Endothelial cell of umbilical vein (primary cell): ENCODE measurements at regions not wholly inside any gene's neighbourhood (a gene's known extent, or its start where the extent isn't known, plus 50 kb on each side); places are given as distances from the start of the nearest gene placed in this dataset.

Experiments
- BruUV-seq: library from RNA; stranded (reverse); fragments of 400-500 nt; replicated peaks from 2 replicates; lab custom pipeline; 2021; lab: Mats Ljungman, UMichigan
- CTCF ChIA-PET: fragments of 300-600, 350-600 bp; sonication (Branson Sonifier 250); formaldehyde crosslinking; loops from one replicate; lab custom pipeline; 2021; ENCODE audit warnings: antibody characterized with exemption, inconsistent platforms; lab: Charles Lee
- POLR2A ChIA-PET: fragments of 300-600, 350-600 bp; sonication (Branson Sonifier 250); formaldehyde crosslinking; loops from one replicate; lab custom pipeline; 2021; ENCODE audit warnings: antibody characterized with exemption, inconsistent platforms; lab: Charles Lee
- DNase-seq: peaks from one replicate; pipeline ENCODE4 v3.0.0-alpha.2; 2011; ENCODE audit warnings: low read depth, low spot score
- FAIRE-seq: peaks from 2 replicates; lab custom pipeline; 2011; peaks lifted over from hg19 to GRCh38; lab: Jason Lieb, UNC
- H2AFZ ChIP-seq: 2 replicates; pipeline ENCODE4 v1.6.0; 2012; ENCODE audit warnings: low read depth, low read length, control low read depth, inconsistent platforms
- H3K27ac ChIP-seq: 2 replicates; pipeline ENCODE4 v1.5.1; 2011; ENCODE audit warnings: low read depth, mild to moderate bottlenecking, control low read depth, low read length, moderate library complexity; ENCODE audit not compliant: insufficient read depth
- H3K27me3 ChIP-seq, 2 experiments: 2 replicates each; pipeline versions ENCODE4 v1.6.0 to v1.6.1; 2011; ENCODE audit warnings: low read length in 2 of 2, mixed read lengths in 1 of 2; ENCODE audit not compliant: control insufficient read depth in 2 of 2, insufficient read depth in 2 of 2
- H3K36me3 ChIP-seq, 2 experiments: 2 replicates in 1 of 2; 3 replicates in 1 of 2; pipeline ENCODE4 v1.5.1; 2011; ENCODE audit warnings: low read length in 2 of 2, mild to moderate bottlenecking in 1 of 2, moderate library complexity in 1 of 2; ENCODE audit not compliant: control insufficient read depth in 2 of 2, insufficient read depth in 2 of 2; ENCODE audit errors: extremely low read depth in 1 of 2
- H3K4me1 ChIP-seq: 3 replicates; pipeline ENCODE4 v1.5.1; 2011; ENCODE audit warnings: mild to moderate bottlenecking, low read length; ENCODE audit not compliant: control insufficient read depth, insufficient read depth; ENCODE audit errors: extremely low read depth
- H3K4me2 ChIP-seq: 2 replicates; pipeline ENCODE4 v1.6.1; 2011; ENCODE audit warnings: low read length, control low read depth, mixed read lengths; ENCODE audit not compliant: insufficient read depth
- H3K4me3 ChIP-seq, 3 experiments: fragments of 200-600 bp in 1 of 3; sonication (generic), shearing (Covaris generic) in 1 of 3; replicated peaks in 1 of 3; 2 replicates each; pipeline ENCODE4 v1.5.1; 2011 to 2016; ENCODE audit warnings: control low read depth in 3 of 3, low read length in 3 of 3, mild to moderate bottlenecking in 2 of 3, inconsistent platforms in 1 of 3, low read depth in 1 of 3, moderate library complexity in 1 of 3; ENCODE audit not compliant: insufficient read depth in 1 of 3
- H3K79me2 ChIP-seq: 2 replicates; pipeline ENCODE4 v1.6.0; 2012; ENCODE audit warnings: low read length, inconsistent platforms; ENCODE audit not compliant: control insufficient read depth, insufficient read depth
- H3K9ac ChIP-seq: replicated peaks from 2 replicates; pipeline ENCODE3; 2011; ENCODE audit warnings: low read length, control low read depth; ENCODE audit not compliant: insufficient read depth; ENCODE audit errors: extremely low read depth
- H3K9me1 ChIP-seq: replicated peaks from 3 replicates; pipeline ENCODE4 v1.6.0; 2011; ENCODE audit warnings: mild to moderate bottlenecking, low read length; ENCODE audit not compliant: control insufficient read depth, insufficient read depth; ENCODE audit errors: extremely low read depth
- H3K9me3 ChIP-seq: replicated peaks from 2 replicates; pipeline ENCODE4 v1.5.1; 2012; ENCODE audit warnings: low read length, inconsistent platforms; ENCODE audit not compliant: control insufficient read depth, insufficient read depth
- H4K20me1 ChIP-seq: replicated peaks from 2 replicates; pipeline ENCODE3; 2011; ENCODE audit warnings: mild to moderate bottlenecking, low read length; ENCODE audit not compliant: control insufficient read depth, insufficient read depth; ENCODE audit errors: extremely low read depth
- EZH2 ChIP-seq: IDR thresholded peaks from 2 replicates; pipeline ENCODE4 v1.6.1; 2012; ENCODE audit warnings: borderline replicate concordance, low read depth, mild to moderate bottlenecking, moderate library complexity, low read length, inconsistent platforms; ENCODE audit not compliant: severe bottlenecking
- FOS ChIP-seq: IDR thresholded peaks from 2 replicates; pipeline ENCODE4 v1.6.1; 2011; ENCODE audit warnings: mild to moderate bottlenecking, low read length, moderate library complexity, borderline replicate concordance; ENCODE audit not compliant: insufficient read depth
- GATA2 ChIP-seq: IDR thresholded peaks from 2 replicates; pipeline ENCODE4 v1.7.0; 2011; ENCODE audit warnings: low read depth, mild to moderate bottlenecking, moderate library complexity, mixed read lengths, low read length; ENCODE audit not compliant: insufficient read length, insufficient read depth
- JUN ChIP-seq: IDR thresholded peaks from 2 replicates; pipeline ENCODE4 v1.6.1; 2011; ENCODE audit warnings: borderline replicate concordance, low read depth; ENCODE audit not compliant: insufficient read length, insufficient read depth
- MYC ChIP-seq: IDR thresholded peaks from one replicate; pipeline ENCODE4 v1.6.1; 2011; ENCODE audit warnings: mild to moderate bottlenecking, low read depth, low read length
- POLR2A ChIP-seq: IDR thresholded peaks from 2 replicates; pipeline ENCODE4 v1.6.1; 2012; ENCODE audit warnings: low read depth, mild to moderate bottlenecking, control low read depth, low read length
- POLR2AphosphoS5 ChIP-seq: IDR thresholded peaks from 2 replicates; pipeline ENCODE4 v1.6.1; 2012; ENCODE audit warnings: low read depth, mild to moderate bottlenecking, control low read depth, low read length, moderate library complexity; ENCODE audit not compliant: insufficient read depth
- dilution Hi-C: fragments of 300-500 bp; cut with MboI; formaldehyde crosslinking; loops from one replicate; pipeline ENCODE4 v1.15.0; 2019; ENCODE audit warnings: low sequenced_read_pairs; ENCODE audit not compliant: extremely low pct_ligation_motif_present
- intact Hi-C: fragments of 100-400 bp; cut with micrococcal nuclease; formaldehyde crosslinking; loops from one replicate; pipeline ENCODE4 v1.10.0; 2022
- TF ChIP-seq, protein P1 (sequence below): IDR thresholded peaks from 2 replicates; pipeline ENCODE4 v1.6.1; 2011; ENCODE audit not compliant: insufficient read depth, insufficient read length
- TF ChIP-seq, protein P2 (sequence below), 2 donors: IDR thresholded peaks; 1 replicate in 1 of 2; 2 replicates in 1 of 2; pipeline ENCODE4 v1.5.1; 2011; ENCODE audit warnings: low read length in 2 of 2, mild to moderate bottlenecking in 2 of 2, moderate library complexity in 2 of 2, control low read depth in 1 of 2, inconsistent platforms in 1 of 2, low read depth in 1 of 2; ENCODE audit not compliant: insufficient read depth in 1 of 2; ENCODE audit errors: extremely low read depth in 1 of 2

DNA sequence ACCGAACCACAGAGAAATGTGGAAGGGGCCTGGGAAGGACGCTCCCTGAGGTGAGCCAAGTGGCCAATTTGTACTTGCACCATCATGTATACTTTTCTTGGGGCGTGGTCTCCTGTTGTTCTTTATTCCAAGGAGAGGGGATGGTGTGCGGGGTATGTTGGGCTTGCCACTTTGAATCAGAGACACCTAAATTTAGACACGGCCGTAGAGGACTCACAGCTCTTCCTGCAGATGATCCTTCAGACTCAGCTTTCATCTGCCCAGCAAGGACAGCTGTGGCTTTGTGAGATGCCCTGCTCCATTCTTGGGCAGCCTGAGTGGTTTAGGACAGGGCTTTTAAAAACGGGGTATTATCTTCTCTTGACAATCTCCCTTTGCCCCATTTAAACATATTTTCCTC is 473.2 kb downstream of the REEP3 start:
- Histone ChIP-seq H3K9ac (no peak overlapping the region), H3K27me3 (no peaks in the 10 kb centered on the region), H3K27ac (no peak overlapping the region), H4K20me1 (no peaks in the 10 kb centered on the region), H3K4me1 (no peaks in the 10 kb centered on the region), H3K4me2 (no peak overlapping the region), H2AFZ (no peak overlapping the region), H3K9me1 (no peaks in the 10 kb centered on the region), H3K36me3 (no peaks in the 10 kb centered on the region), H3K79me2 (no peaks in the 10 kb centered on the region), H3K9me3 (no peaks in the 10 kb centered on the region), H3K4me3 (no peak overlapping the region)
- TF ChIP-seq GATA2, result no peak
- no peak for TF ChIP-seq POLR2A
- TF ChIP-seq, protein P1, sequence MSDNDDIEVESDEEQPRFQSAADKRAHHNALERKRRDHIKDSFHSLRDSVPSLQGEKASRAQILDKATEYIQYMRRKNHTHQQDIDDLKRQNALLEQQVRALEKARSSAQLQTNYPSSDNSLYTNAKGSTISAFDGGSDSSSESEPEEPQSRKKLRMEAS, result no peak
- TF ChIP-seq, protein P2, sequence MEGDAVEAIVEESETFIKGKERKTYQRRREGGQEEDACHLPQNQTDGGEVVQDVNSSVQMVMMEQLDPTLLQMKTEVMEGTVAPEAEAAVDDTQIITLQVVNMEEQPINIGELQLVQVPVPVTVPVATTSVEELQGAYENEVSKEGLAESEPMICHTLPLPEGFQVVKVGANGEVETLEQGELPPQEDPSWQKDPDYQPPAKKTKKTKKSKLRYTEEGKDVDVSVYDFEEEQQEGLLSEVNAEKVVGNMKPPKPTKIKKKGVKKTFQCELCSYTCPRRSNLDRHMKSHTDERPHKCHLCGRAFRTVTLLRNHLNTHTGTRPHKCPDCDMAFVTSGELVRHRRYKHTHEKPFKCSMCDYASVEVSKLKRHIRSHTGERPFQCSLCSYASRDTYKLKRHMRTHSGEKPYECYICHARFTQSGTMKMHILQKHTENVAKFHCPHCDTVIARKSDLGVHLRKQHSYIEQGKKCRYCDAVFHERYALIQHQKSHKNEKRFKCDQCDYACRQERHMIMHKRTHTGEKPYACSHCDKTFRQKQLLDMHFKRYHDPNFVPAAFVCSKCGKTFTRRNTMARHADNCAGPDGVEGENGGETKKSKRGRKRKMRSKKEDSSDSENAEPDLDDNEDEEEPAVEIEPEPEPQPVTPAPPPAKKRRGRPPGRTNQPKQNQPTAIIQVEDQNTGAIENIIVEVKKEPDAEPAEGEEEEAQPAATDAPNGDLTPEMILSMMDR (IDR thresholded peaks at IDR 0.05; ENCODE audit: extremely low read depth in 1 of 2, insufficient read depth in 1 of 2, low read depth in 1 of 2, low read length in 2 of 2), result no peak
- TF ChIP-seq MYC, result no peak
- TF ChIP-seq EZH2, result no peak
- TF ChIP-seq JUN, result no peak
- TF ChIP-seq POLR2AphosphoS5, result no peak
- TF ChIP-seq FOS, result no peak
- POLR2A ChIA-PET, result no interaction called here
- CTCF ChIA-PET, result no interaction called here
- no peak for DNase-seq
- dilution Hi-C loops (no loop called here), intact Hi-C loops (no loop called here)
- no TSS peak for BruUV-seq
- FAIRE-seq, result no peak
